PFSK-1 (cell line): ENCODE measurements at regions not wholly inside any gene's neighbourhood (a gene's known extent, or its start where the extent isn't known, plus 50 kb on each side); places are given as distances from the start of the nearest gene placed in this dataset.

Source experiments
- FOXP2 ChIP-seq: optimal IDR thresholded peaks from 2 replicates; pipeline ENCODE3; 2011; ENCODE audit warnings: borderline replicate concordance, control low read depth, inconsistent platforms; ENCODE audit not compliant: insufficient read depth; ENCODE audit errors: extremely low read length, extremely low read depth
- POLR2AphosphoS5 ChIP-seq: IDR thresholded peaks from 2 replicates; pipeline ENCODE4 v1.6.1; 2012; ENCODE audit warnings: low read depth, mild to moderate bottlenecking, control low read depth, low read length, moderate library complexity
- REST ChIP-seq, 2 experiments: IDR thresholded peaks; 2 replicates each; pipeline versions ENCODE4 v1.6.1 to v1.8.0; 2011 to 2012; ENCODE audit warnings: low read depth in 2 of 2, low read length in 2 of 2, control low read depth in 1 of 2, inconsistent platforms in 1 of 2, mild to moderate bottlenecking in 1 of 2, moderate library complexity in 1 of 2; ENCODE audit not compliant: insufficient read depth in 1 of 2
- SIN3A ChIP-seq: IDR thresholded peaks from 2 replicates; pipeline ENCODE4 v1.6.1; 2012; ENCODE audit warnings: mild to moderate bottlenecking, low read length, moderate library complexity, borderline replicate concordance; ENCODE audit not compliant: insufficient read depth
- TAF1 ChIP-seq: IDR thresholded peaks from 2 replicates; pipeline ENCODE4 v1.6.1; 2012; ENCODE audit warnings: low read length, control low read depth, borderline replicate concordance; ENCODE audit not compliant: insufficient read depth

- TF ChIP-seq REST (IDR thresholded peaks at IDR 0.05; ENCODE audit: insufficient read depth in 1 of 2, low read depth in 2 of 2, low read length in 2 of 2) (no peak), POLR2AphosphoS5 (no peak), SIN3A (no peak), FOXP2 (no peak), TAF1 (no peak)
Measured at GRCh38 chr11:133661846-133662245, 129.5 kb upstream of the OPCML start.

DNA sequence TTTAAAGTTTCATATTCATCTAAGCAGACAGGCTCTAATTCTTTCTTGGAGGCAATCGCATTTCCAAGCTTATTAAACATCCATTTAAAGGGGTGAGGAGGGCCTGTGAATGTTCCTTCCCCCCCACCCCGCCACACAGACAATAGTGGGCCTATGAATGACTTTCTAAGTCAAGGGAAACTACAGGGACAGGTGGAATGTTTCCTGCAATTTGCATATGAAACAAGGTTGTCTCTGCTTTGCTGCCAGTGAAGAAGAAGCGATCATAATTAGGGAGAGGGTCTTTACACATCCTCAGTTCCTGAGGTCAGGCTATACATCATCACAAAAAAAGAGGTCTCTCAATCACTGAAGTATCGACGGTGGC is 127.9 kb upstream of the OPCML start:
- TF ChIP-seq SIN3A (no peak), FOXP2 (no peak), POLR2AphosphoS5 (no peak), REST (IDR thresholded peaks at IDR 0.05; ENCODE audit: insufficient read depth in 1 of 2, low read depth in 2 of 2, low read length in 2 of 2) (no peak)

DNA sequence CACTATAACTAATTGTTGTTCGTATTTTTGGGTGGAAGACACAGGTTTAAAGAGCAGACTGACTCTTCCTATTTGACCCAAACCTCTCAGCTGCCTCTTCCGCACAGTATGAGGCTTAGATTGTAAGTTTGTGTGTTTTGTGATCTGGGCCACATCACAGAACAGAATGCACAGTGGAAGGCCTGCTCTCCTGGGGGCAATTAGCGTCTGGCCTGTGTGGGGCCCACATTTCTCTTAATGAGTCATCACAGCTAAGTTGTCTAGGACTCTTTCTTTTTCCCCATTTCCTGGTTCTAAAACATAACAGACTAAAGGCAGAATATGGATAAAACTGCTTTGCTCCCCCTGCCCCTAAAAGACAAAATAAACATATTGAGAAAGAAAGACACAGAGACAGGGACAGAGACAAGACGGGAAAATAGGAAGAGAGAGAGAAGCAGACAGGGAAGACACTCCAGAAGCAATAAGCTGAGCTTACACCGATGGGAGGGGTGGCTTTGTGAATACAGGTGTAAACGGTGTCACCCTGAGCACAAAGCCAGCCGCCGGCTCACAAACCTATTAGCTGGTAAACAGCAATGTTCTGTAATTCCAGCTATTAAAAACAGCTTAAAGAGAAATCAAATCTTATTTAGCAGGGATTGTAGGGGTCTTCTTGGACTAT is 127.4 kb upstream of the OPCML start:
- TF ChIP-seq REST (IDR thresholded peaks at IDR 0.05; ENCODE audit: insufficient read depth in 1 of 2, low read depth in 2 of 2, low read length in 2 of 2), result no peak
- no peak for TF ChIP-seq POLR2AphosphoS5
- TF ChIP-seq TAF1, result no peak
- no peak for TF ChIP-seq FOXP2
- no peak for TF ChIP-seq SIN3A

DNA sequence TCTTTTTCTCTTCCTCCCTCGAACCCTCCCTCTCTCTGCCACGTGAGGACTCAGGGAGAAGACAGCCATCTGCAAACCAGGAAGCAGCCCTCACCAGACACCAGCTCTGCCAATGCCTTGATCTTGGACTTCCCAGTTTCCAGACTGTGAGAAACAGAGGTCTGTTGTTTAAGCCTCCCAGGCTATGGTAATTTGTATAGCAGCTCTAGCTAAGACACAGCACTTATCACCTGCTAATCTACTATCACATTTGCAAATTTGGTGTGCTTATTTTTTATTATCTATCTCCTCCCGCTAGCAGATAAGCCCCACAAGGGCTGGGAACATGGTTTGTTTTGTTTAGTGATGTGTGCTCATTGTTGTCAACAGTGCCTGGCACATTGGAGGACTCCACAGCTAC is 124.8 kb upstream of the OPCML start:
- no peak for TF ChIP-seq POLR2AphosphoS5
- no peak for TF ChIP-seq REST (IDR thresholded peaks at IDR 0.05; ENCODE audit: insufficient read depth in 1 of 2, low read depth in 2 of 2, low read length in 2 of 2)
- no peak for TF ChIP-seq SIN3A
- no peak for TF ChIP-seq FOXP2
- no peak for TF ChIP-seq TAF1

- no peak for TF ChIP-seq FOXP2
- TF ChIP-seq SIN3A, result no peak
- TF ChIP-seq TAF1, result no peak
- TF ChIP-seq REST (IDR thresholded peaks at IDR 0.05; ENCODE audit: insufficient read depth in 1 of 2, low read depth in 2 of 2, low read length in 2 of 2), result no peak
- TF ChIP-seq POLR2AphosphoS5, result no peak
Measured at GRCh38 chr11:133656082-133656635, 123.9 kb upstream of the OPCML start.
